ENCODE measurements at regions not wholly inside any gene's neighbourhood (a gene's known extent, or its start where the extent isn't known, plus 50 kb on each side); places are given as distances from the start of the nearest gene placed in this dataset.

DNA sequence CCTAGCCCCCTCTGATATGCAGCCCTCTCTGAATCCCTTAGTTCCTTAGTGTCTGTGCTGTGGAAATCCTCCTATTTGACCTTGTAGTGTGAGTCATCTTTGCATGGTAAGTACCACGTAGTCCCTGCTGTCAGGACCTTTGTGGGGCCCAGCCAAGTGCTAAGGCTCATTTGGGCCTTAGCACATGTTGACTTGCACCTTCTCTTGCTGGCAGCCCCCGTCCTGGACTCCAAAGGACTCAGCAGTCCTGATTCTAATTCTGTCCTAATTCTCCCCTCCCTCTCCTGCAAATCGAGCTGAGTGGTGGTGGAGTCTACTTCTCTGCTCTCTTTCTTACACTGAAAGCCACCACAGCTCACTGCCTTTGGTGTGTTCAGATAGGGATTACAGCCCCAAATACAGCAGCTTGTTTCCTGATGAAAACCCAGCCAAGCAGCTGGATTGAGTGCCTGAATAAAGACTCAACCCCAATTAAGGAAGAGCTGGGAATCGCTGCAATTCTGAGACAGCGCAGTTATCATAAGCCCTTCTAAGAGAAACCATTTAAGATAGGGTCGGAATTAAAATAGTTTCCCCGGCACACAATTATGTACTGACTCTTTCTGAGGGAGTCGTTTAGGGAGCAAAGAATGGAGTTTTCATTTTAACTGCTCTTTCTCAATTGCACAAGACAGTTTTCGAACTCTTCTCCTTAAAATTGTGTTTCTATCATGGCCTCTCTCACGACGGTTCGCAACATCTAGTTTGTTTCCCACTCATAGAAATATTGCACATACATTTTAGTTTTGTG is 215.6 kb upstream of the TNP1 start:
- H3K27ac ChIP-seq (ENCODE audit: low read depth, low read length), result no peak overlapping the region
- H3K4me3 ChIP-seq (ENCODE audit: low read length), result no peak overlapping the region
- DNase-seq, result no peak

DNA sequence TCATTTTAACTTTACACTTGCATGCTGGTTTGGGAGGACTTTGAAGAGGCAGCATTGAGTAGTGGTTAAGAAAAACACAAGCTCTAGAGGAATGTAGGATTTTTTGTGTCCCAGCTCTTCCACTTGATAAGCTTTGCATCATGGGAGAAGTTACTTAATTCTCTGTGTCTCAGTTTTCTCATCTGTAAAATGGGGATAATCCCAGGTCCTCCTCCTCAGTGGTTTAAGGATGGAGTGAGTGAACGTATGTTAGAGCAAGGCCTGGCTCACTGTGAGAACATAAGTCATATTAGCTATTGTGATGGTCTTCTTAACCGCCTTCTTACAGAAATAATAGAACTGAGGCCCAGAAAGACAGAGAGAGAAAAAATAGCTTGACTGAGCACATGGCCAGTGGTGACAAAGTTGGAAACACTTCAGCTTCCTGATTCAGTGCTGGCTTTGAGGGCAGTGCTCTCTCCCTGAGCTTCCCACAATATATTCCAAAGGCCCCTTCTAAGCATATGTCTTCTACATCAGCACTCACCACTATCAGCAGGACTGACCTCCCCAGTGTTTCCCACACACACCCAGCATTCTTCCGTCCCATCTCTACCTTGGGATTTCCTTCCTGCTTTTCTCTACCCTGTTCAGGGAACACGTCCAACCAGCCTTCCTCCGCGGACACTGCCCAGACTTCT is 214.9 kb upstream of the TNP1 start:
- no peak overlapping the region for H4K5ac ChIP-seq (ENCODE audit: low read length)
- no peak overlapping the region for H3K4ac ChIP-seq (ENCODE audit: low read depth, low read length)
- no peaks in the 10 kb centered on the region for H3K79me2 ChIP-seq (ENCODE audit: control insufficient read depth, insufficient read depth, low read length)
- no peak overlapping the region for H3K18ac ChIP-seq (ENCODE audit: low read length)
- H3K56ac ChIP-seq (ENCODE audit: low read length), result no peak overlapping the region
- H2BK120ac ChIP-seq (ENCODE audit: low read depth, low read length), result no peak overlapping the region
- H2BK15ac ChIP-seq (replicated peaks; ENCODE audit: low read depth), result no peak overlapping the region
- DNase-seq, result no peak
- H3K23ac ChIP-seq (ENCODE audit: low read length), result no peak overlapping the region
- H3K27me3 ChIP-seq (ENCODE audit: insufficient read depth, low read length, poor library complexity), result no peaks in the 10 kb centered on the region
- H3K9ac ChIP-seq (ENCODE audit: low read length), result no peak overlapping the region
- no peaks in the 10 kb centered on the region for H3K4me1 ChIP-seq (ENCODE audit: control insufficient read depth, low read depth, low read length)
- H3K36me3 ChIP-seq (ENCODE audit: control insufficient read depth, insufficient read depth, low read length), result no peaks in the 10 kb centered on the region
- H3K27ac ChIP-seq (ENCODE audit: low read depth, low read length), result no peak overlapping the region
- no peaks in the 10 kb centered on the region for H3K79me1 ChIP-seq (ENCODE audit: low read length)
- no peak overlapping the region for H2AK5ac ChIP-seq (ENCODE audit: low read length)
- no peak overlapping the region for H2BK5ac ChIP-seq (ENCODE audit: low read length)
- no CpG with 5 or more reads among the region's 6 CpGs for WGBS (ENCODE audit: extremely low coverage, insufficient coverage, low lambda C conversion rate)
- H4K8ac ChIP-seq (ENCODE audit: low read depth, low read length), result no peak overlapping the region
- H3K4me2 ChIP-seq (ENCODE audit: low read length), result no peak overlapping the region
- H3K4me3 ChIP-seq (ENCODE audit: low read length), result no peak overlapping the region

More for the DNA sequence above, 215.6 kb upstream of the TNP1 start:
- Histone ChIP-seq H3K18ac (ENCODE audit: low read length) (no peak overlapping the region), H2BK120ac (ENCODE audit: low read depth, low read length) (no peak overlapping the region), H3K23ac (ENCODE audit: low read length) (no peak overlapping the region), H3K4ac (ENCODE audit: low read depth, low read length) (no peak overlapping the region), H4K5ac (ENCODE audit: low read length) (no peak overlapping the region), H3K4me1 (ENCODE audit: control insufficient read depth, low read depth, low read length) (no peaks in the 10 kb centered on the region), H4K8ac (ENCODE audit: low read depth, low read length) (no peak overlapping the region), H2AK5ac (ENCODE audit: low read length) (no peak overlapping the region), H3K4me2 (ENCODE audit: low read length) (no peak overlapping the region), H2BK15ac (replicated peaks; ENCODE audit: low read depth) (no peak overlapping the region), H3K79me1 (ENCODE audit: low read length) (no peaks in the 10 kb centered on the region), H2BK5ac (ENCODE audit: low read length) (no peak overlapping the region), H3K27me3 (ENCODE audit: insufficient read depth, low read length, poor library complexity) (no peaks in the 10 kb centered on the region), H3K56ac (ENCODE audit: low read length) (no peak overlapping the region), H3K9ac (ENCODE audit: low read length) (no peak overlapping the region), H3K79me2 (ENCODE audit: control insufficient read depth, insufficient read depth, low read length) (no peaks in the 10 kb centered on the region), H3K36me3 (ENCODE audit: control insufficient read depth, insufficient read depth, low read length) (no peaks in the 10 kb centered on the region)
- WGBS (ENCODE audit: extremely low coverage, insufficient coverage, low lambda C conversion rate), result no CpG with 5 or more reads among the region's 12 CpGs

GRCh38 chr2:217071416-217071815 is 211.6 kb upstream of the TNP1 start:
- Histone ChIP-seq H3K4ac (ENCODE audit: low read depth, low read length) (no peak overlapping the region), H2BK120ac (ENCODE audit: low read depth, low read length) (no peak overlapping the region), H3K27ac (ENCODE audit: low read depth, low read length) (no peak overlapping the region), H3K4me2 (ENCODE audit: low read length) (no peak overlapping the region), H3K4me1 (ENCODE audit: control insufficient read depth, low read depth, low read length) (no peaks in the 10 kb centered on the region), H3K9ac (ENCODE audit: low read length) (no peak overlapping the region), H2BK15ac (replicated peaks; ENCODE audit: low read depth) (no peak overlapping the region), H4K5ac (ENCODE audit: low read length) (no peak overlapping the region), H3K27me3 (ENCODE audit: insufficient read depth, low read length, poor library complexity) (no peaks in the 10 kb centered on the region), H3K4me3 (ENCODE audit: low read length) (no peak overlapping the region), H3K79me2 (ENCODE audit: control insufficient read depth, insufficient read depth, low read length) (no peaks in the 10 kb centered on the region), H3K23ac (ENCODE audit: low read length) (no peak overlapping the region), H2AK5ac (ENCODE audit: low read length) (no peak overlapping the region), H3K56ac (ENCODE audit: low read length) (no peak overlapping the region), H4K8ac (ENCODE audit: low read depth, low read length) (no peak overlapping the region), H3K79me1 (ENCODE audit: low read length) (no peaks in the 10 kb centered on the region), H2BK5ac (ENCODE audit: low read length) (no peak overlapping the region), H3K18ac (ENCODE audit: low read length) (no peak overlapping the region), H3K36me3 (ENCODE audit: control insufficient read depth, insufficient read depth, low read length) (no peaks in the 10 kb centered on the region)
- DNase-seq, result no peak
- WGBS (ENCODE audit: extremely low coverage, insufficient coverage, low lambda C conversion rate), result no CpG with 5 or more reads among the region's 8 CpGs

GRCh38 chr2:217070611-217071010 is 210.7 kb upstream of the TNP1 start:
- no CpG with 5 or more reads among the region's 1 CpG for WGBS (ENCODE audit: extremely low coverage, insufficient coverage, low lambda C conversion rate)
- no peak overlapping the region for H3K18ac ChIP-seq (ENCODE audit: low read length)
- no peak overlapping the region for H3K56ac ChIP-seq (ENCODE audit: low read length)
- H4K5ac ChIP-seq (ENCODE audit: low read length), result no peak overlapping the region
- H3K23ac ChIP-seq (ENCODE audit: low read length), result no peak overlapping the region
- no peak overlapping the region for H2BK120ac ChIP-seq (ENCODE audit: low read depth, low read length)
- H3K27me3 ChIP-seq (ENCODE audit: insufficient read depth, low read length, poor library complexity), result no peaks in the 10 kb centered on the region
- no peak overlapping the region for H3K4ac ChIP-seq (ENCODE audit: low read depth, low read length)
- H2AK5ac ChIP-seq (ENCODE audit: low read length), result no peak overlapping the region
- H3K4me1 ChIP-seq (ENCODE audit: control insufficient read depth, low read depth, low read length), result no peaks in the 10 kb centered on the region
- H2BK15ac ChIP-seq (replicated peaks; ENCODE audit: low read depth), result no peak overlapping the region
- H4K8ac ChIP-seq (ENCODE audit: low read depth, low read length), result no peak overlapping the region
- H3K79me2 ChIP-seq (ENCODE audit: control insufficient read depth, insufficient read depth, low read length), result no peaks in the 10 kb centered on the region
- no peak overlapping the region for H3K4me3 ChIP-seq (ENCODE audit: low read length)
- no peaks in the 10 kb centered on the region for H3K36me3 ChIP-seq (ENCODE audit: control insufficient read depth, insufficient read depth, low read length)
- H3K4me2 ChIP-seq (ENCODE audit: low read length), result no peak overlapping the region
- no peak overlapping the region for H3K27ac ChIP-seq (ENCODE audit: low read depth, low read length)
- H3K79me1 ChIP-seq (ENCODE audit: low read length), result no peaks in the 10 kb centered on the region
- no peak for DNase-seq
- H2BK5ac ChIP-seq (ENCODE audit: low read length), result no peak overlapping the region
- H3K9ac ChIP-seq (ENCODE audit: low read length), result no peak overlapping the region

GRCh38 chr2:217070043-217070430 is 210.2 kb upstream of the TNP1 start:
- Histone ChIP-seq H3K27ac (ENCODE audit: low read depth, low read length) (no peak overlapping the region), H3K27me3 (ENCODE audit: insufficient read depth, low read length, poor library complexity) (no peaks in the 10 kb centered on the region)
- WGBS (ENCODE audit: extremely low coverage, insufficient coverage, low lambda C conversion rate), result no CpG with 5 or more reads among the region's 9 CpGs

More at GRCh38 chr2:217070043-217070430, 210.2 kb upstream of the TNP1 start:
- no peak overlapping the region for H2BK5ac ChIP-seq (ENCODE audit: low read length)
- H2BK15ac ChIP-seq (replicated peaks; ENCODE audit: low read depth), result no peak overlapping the region
- H3K23ac ChIP-seq (ENCODE audit: low read length), result no peak overlapping the region
- no peak overlapping the region for H3K9ac ChIP-seq (ENCODE audit: low read length)
- no peak overlapping the region for H3K4ac ChIP-seq (ENCODE audit: low read depth, low read length)
- H2BK120ac ChIP-seq (ENCODE audit: low read depth, low read length), result no peak overlapping the region
- H4K5ac ChIP-seq (ENCODE audit: low read length), result no peak overlapping the region
- H3K56ac ChIP-seq (ENCODE audit: low read length), result no peak overlapping the region
- no peak overlapping the region for H3K4me3 ChIP-seq (ENCODE audit: low read length)
- H3K4me1 ChIP-seq (ENCODE audit: control insufficient read depth, low read depth, low read length), result no peaks in the 10 kb centered on the region
- H3K4me2 ChIP-seq (ENCODE audit: low read length), result no peak overlapping the region
- no peak overlapping the region for H3K18ac ChIP-seq (ENCODE audit: low read length)
- H4K8ac ChIP-seq (ENCODE audit: low read depth, low read length), result no peak overlapping the region
- no peak for DNase-seq
- no peaks in the 10 kb centered on the region for H3K79me1 ChIP-seq (ENCODE audit: low read length)
- H3K36me3 ChIP-seq (ENCODE audit: control insufficient read depth, insufficient read depth, low read length), result no peaks in the 10 kb centered on the region
- no peaks in the 10 kb centered on the region for H3K79me2 ChIP-seq (ENCODE audit: control insufficient read depth, insufficient read depth, low read length)
- H2AK5ac ChIP-seq (ENCODE audit: low read length), result no peak overlapping the region
